Activated CD8-positive, alpha-beta memory T cell treated with anti-CD3 and anti-CD28 coated beads for 48 hours (primary cell): ENCODE measurements at regions not wholly inside any gene's neighbourhood (a gene's known extent, or its start where the extent isn't known, plus 50 kb on each side); places are given as distances from the start of the nearest gene placed in this dataset.
"Not testable (repeated sequence)": the region's sequence is repeated elsewhere in the genome, so short reads cannot be mapped to it uniquely, and the experiment has no call there.

Experiments used
- DNase-seq, 3 experiments: peaks; one replicate each; pipeline ENCODE4 v3.0.0-alpha.2; 2020; ENCODE audit warnings: low read depth in 2 of 3, low spot score in 2 of 3

- not testable (repeated sequence) for DNase-seq
Measured at GRCh38 chr9:67635067-67635466, 223.7 kb upstream of the ANKRD20A1 start.

GRCh38 chr9:67611900-67612299 is 246.8 kb upstream of the ANKRD20A1 start:
- DNase-seq: not testable (repeated sequence)

- not testable (repeated sequence) for DNase-seq
Measured at GRCh38 chr9:67609872-67610271, 248.9 kb upstream of the ANKRD20A1 start.

- DNase-seq: not testable (repeated sequence)
Measured at GRCh38 chr9:67609435-67609834, 249.3 kb upstream of the ANKRD20A1 start.

- not testable (repeated sequence) for DNase-seq
Measured at GRCh38 chr9:67605113-67605512, 253.6 kb upstream of the ANKRD20A1 start.

- not testable (repeated sequence) for DNase-seq
Measured at GRCh38 chr9:67603609-67604008, 255.1 kb upstream of the ANKRD20A1 start.

- DNase-seq: not testable (repeated sequence)
Measured at GRCh38 chr9:67592424-67592823, 266.3 kb upstream of the ANKRD20A1 start.

- DNase-seq: not testable (repeated sequence)
Measured at GRCh38 chr9:67555874-67556273, 302.9 kb upstream of the ANKRD20A1 start.

GRCh38 chr9:67550044-67550443 is 308.7 kb upstream of the ANKRD20A1 start:
- not testable (repeated sequence) for DNase-seq

GRCh38 chr9:67529834-67530233 is 328.9 kb upstream of the ANKRD20A1 start:
- DNase-seq: not testable (repeated sequence)

- DNase-seq: not testable (repeated sequence)
Measured at GRCh38 chr9:67516938-67517337, 341.8 kb upstream of the ANKRD20A1 start.

GRCh38 chr9:67514587-67514986 is 344.1 kb upstream of the ANKRD20A1 start:
- DNase-seq: not testable (repeated sequence)

GRCh38 chr9:67503728-67504369 is 354.9 kb upstream of the ANKRD20A1 start:
- DNase-seq: not testable (repeated sequence)

GRCh38 chr9:67492028-67492427 is 366.7 kb upstream of the ANKRD20A1 start:
- DNase-seq: not testable (repeated sequence)

GRCh38 chr9:67477465-67477864 is 381.3 kb upstream of the ANKRD20A1 start:
- DNase-seq: not testable (repeated sequence)

- DNase-seq: not testable (repeated sequence)
Measured at GRCh38 chr9:67470739-67471138, 388.0 kb upstream of the ANKRD20A1 start.

- not testable (repeated sequence) for DNase-seq
Measured at GRCh38 chr9:67468326-67468725, 390.4 kb upstream of the ANKRD20A1 start.

GRCh38 chr9:67461796-67462757 is 396.7 kb upstream of the ANKRD20A1 start:
- not testable (repeated sequence) for DNase-seq

- DNase-seq: not testable (repeated sequence)
Measured at GRCh38 chr9:67452941-67453340, 405.8 kb upstream of the ANKRD20A1 start.

- not testable (repeated sequence) for DNase-seq
Measured at GRCh38 chr9:67442313-67442712, 416.4 kb upstream of the ANKRD20A1 start.

- not testable (repeated sequence) for DNase-seq
Measured at GRCh38 chr9:67437011-67437410, 421.7 kb upstream of the ANKRD20A1 start.

- DNase-seq: not testable (repeated sequence)
Measured at GRCh38 chr9:67424881-67425280, 432.5 kb upstream of the SPATA31A3 start.
